ENCODE measurements at regions not wholly inside any gene's neighbourhood (a gene's known extent, or its start where the extent isn't known, plus 50 kb on each side); places are given as distances from the start of the nearest gene placed in this dataset.

DNA sequence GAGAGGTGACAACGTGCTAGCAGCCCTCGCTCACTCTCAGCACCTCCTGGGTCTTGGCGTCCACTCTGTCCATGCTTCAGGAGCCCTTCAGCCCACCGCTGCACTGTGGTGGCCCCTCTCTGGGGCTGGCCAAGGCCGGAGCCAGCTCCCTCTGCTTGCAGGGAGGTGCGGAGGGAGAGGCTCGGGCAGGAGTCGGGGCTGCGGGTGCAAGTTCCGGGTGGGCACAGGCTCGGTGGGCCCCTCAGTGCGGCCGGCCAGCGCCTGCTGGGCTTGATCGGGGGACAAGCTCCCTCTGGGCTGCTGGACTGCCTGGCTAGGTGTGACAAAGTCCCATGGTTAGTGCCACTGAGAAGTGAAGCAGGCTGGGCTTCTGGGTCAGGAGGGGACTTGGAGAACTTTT, 245.8 kb downstream of the JRKL start:
- no peaks in the 10 kb centered on the region for H3K4me1 ChIP-seq (ENCODE audit: control insufficient read depth, insufficient read depth, low read length)
- no CpG with 5 or more reads among the region's 15 CpGs for WGBS (ENCODE audit: insufficient coverage, low lambda C conversion rate)
- DNase-seq = no peak
- H3K27me3 ChIP-seq (ENCODE audit: control insufficient read depth, insufficient read depth, low read length) = no peaks in the 10 kb centered on the region
- H3K4me3 ChIP-seq (ENCODE audit: low read length) = no peak overlapping the region
- H3K27ac ChIP-seq (ENCODE audit: low read length) = no peak overlapping the region
- H3K36me3 ChIP-seq (ENCODE audit: control insufficient read depth, insufficient read depth, low read length) = no peaks in the 10 kb centered on the region
- H3K9me3 ChIP-seq (ENCODE audit: control insufficient read depth, low read depth, low read length) = peaks cover 3% of the 10 kb centered on the region

- Histone ChIP-seq H3K27ac (ENCODE audit: low read length) (peak overlapping the region; percentile 62), H3K27me3 (ENCODE audit: control insufficient read depth, insufficient read depth, low read length) (no peaks in the 10 kb centered on the region), H3K4me1 (ENCODE audit: control insufficient read depth, insufficient read depth, low read length) (peaks cover 5% of the 10 kb centered on the region), H3K4me3 (ENCODE audit: low read length) (no peak overlapping the region), H3K9me3 (ENCODE audit: control insufficient read depth, low read depth, low read length) (no peaks in the 10 kb centered on the region), H3K36me3 (ENCODE audit: control insufficient read depth, insufficient read depth, low read length) (no peaks in the 10 kb centered on the region)
- peak; percentile 28 to 77 for DNase-seq
- WGBS (ENCODE audit: insufficient coverage, low lambda C conversion rate) = 21% methylated on average over 2 of the region's 2 CpGs
Measured at GRCh38 chr11:96641261-96641660, 251.4 kb downstream of the JRKL start.

DNA sequence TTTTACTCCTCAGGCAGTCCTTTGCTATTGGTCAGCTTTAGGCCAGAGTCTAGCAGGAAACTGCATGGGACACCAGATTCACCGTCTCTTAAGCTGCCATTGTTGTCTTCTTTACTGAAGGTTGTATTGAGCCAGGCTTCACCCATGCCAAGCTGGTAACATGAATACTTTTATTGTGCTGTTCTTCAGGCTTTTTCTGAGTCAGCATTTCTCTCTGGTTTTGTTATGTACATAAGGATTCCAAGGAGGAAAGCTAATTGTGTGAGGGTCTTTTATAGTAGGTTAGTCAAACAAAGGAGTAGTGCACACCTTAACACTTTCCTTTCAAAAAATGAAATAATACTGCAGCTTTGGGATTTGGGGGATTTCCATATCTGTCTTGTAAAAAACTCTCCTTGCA, 252.8 kb downstream of the JRKL start:
- Histone ChIP-seq H3K27ac (ENCODE audit: low read length) (no peak overlapping the region), H3K4me1 (ENCODE audit: control insufficient read depth, insufficient read depth, low read length) (peaks cover 5% of the 10 kb centered on the region), H3K27me3 (ENCODE audit: control insufficient read depth, insufficient read depth, low read length) (no peaks in the 10 kb centered on the region), H3K4me3 (ENCODE audit: low read length) (no peak overlapping the region), H3K36me3 (ENCODE audit: control insufficient read depth, insufficient read depth, low read length) (no peaks in the 10 kb centered on the region), H3K9me3 (ENCODE audit: control insufficient read depth, low read depth, low read length) (no peaks in the 10 kb centered on the region)
- no CpG with 5 or more reads among the region's 1 CpG for WGBS (ENCODE audit: insufficient coverage, low lambda C conversion rate)
- no peak for DNase-seq

GRCh38 chr11:96643173-96643572, 253.4 kb downstream of the JRKL start:
- H3K27me3 ChIP-seq (ENCODE audit: control insufficient read depth, insufficient read depth, low read length) = no peaks in the 10 kb centered on the region
- no peak overlapping the region for H3K4me3 ChIP-seq (ENCODE audit: low read length)
- H3K9me3 ChIP-seq (ENCODE audit: control insufficient read depth, low read depth, low read length) = no peaks in the 10 kb centered on the region
- WGBS (ENCODE audit: insufficient coverage, low lambda C conversion rate) = no CpG with 5 or more reads among the region's 5 CpGs
- DNase-seq = no peak
- H3K27ac ChIP-seq (ENCODE audit: low read length) = no peak overlapping the region
- no peaks in the 10 kb centered on the region for H3K36me3 ChIP-seq (ENCODE audit: control insufficient read depth, insufficient read depth, low read length)
- H3K4me1 ChIP-seq (ENCODE audit: control insufficient read depth, insufficient read depth, low read length) = peaks cover 5% of the 10 kb centered on the region

GRCh38 chr11:96647621-96648020, 257.8 kb downstream of the JRKL start:
- H3K27ac ChIP-seq (ENCODE audit: low read length) = no peak overlapping the region
- no peaks in the 10 kb centered on the region for H3K36me3 ChIP-seq (ENCODE audit: control insufficient read depth, insufficient read depth, low read length)
- WGBS (ENCODE audit: insufficient coverage, low lambda C conversion rate) = no CpG with 5 or more reads among the region's 5 CpGs
- H3K4me1 ChIP-seq (ENCODE audit: control insufficient read depth, insufficient read depth, low read length) = no peaks in the 10 kb centered on the region
- no peak overlapping the region for H3K4me3 ChIP-seq (ENCODE audit: low read length)
- no peak for DNase-seq
- no peaks in the 10 kb centered on the region for H3K27me3 ChIP-seq (ENCODE audit: control insufficient read depth, insufficient read depth, low read length)
- no peaks in the 10 kb centered on the region for H3K9me3 ChIP-seq (ENCODE audit: control insufficient read depth, low read depth, low read length)

GRCh38 chr11:96648991-96649390, 259.2 kb downstream of the JRKL start:
- no peak for DNase-seq
- no peaks in the 10 kb centered on the region for H3K4me1 ChIP-seq (ENCODE audit: control insufficient read depth, insufficient read depth, low read length)
- no peaks in the 10 kb centered on the region for H3K27me3 ChIP-seq (ENCODE audit: control insufficient read depth, insufficient read depth, low read length)
- H3K4me3 ChIP-seq (ENCODE audit: low read length) = no peak overlapping the region
- no CpG with 5 or more reads among the region's 2 CpGs for WGBS (ENCODE audit: insufficient coverage, low lambda C conversion rate)
- no peaks in the 10 kb centered on the region for H3K9me3 ChIP-seq (ENCODE audit: control insufficient read depth, low read depth, low read length)
- H3K27ac ChIP-seq (ENCODE audit: low read length) = no peak overlapping the region
- no peaks in the 10 kb centered on the region for H3K36me3 ChIP-seq (ENCODE audit: control insufficient read depth, insufficient read depth, low read length)

DNA sequence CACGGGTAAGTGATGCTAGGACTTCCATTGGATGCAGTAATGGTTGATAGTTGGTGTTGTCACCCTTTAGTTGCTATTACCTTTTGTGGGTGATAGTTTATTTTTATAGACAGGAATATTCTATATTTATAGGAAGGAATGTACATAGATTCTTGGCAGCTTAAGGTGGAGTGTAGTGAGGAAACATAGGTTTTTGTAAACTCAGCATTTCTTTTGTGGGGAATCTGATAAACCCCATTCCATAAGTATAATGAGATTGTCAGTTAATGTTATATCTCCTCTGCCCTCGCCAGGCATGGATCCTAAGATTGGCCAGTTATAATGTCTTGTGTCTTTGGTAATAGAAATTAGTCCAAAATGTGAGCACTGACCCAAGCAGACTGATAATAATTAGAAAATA, 262.7 kb downstream of the JRKL start:
- Histone ChIP-seq H3K36me3 (ENCODE audit: control insufficient read depth, insufficient read depth, low read length) (no peaks in the 10 kb centered on the region), H3K27me3 (ENCODE audit: control insufficient read depth, insufficient read depth, low read length) (no peaks in the 10 kb centered on the region), H3K4me3 (ENCODE audit: low read length) (no peak overlapping the region), H3K4me1 (ENCODE audit: control insufficient read depth, insufficient read depth, low read length) (no peaks in the 10 kb centered on the region), H3K9me3 (ENCODE audit: control insufficient read depth, low read depth, low read length) (no peaks in the 10 kb centered on the region), H3K27ac (ENCODE audit: low read length) (no peak overlapping the region)
- WGBS (ENCODE audit: insufficient coverage, low lambda C conversion rate) = 100% methylated on average over 1 of the region's 2 CpGs
- no peak for DNase-seq

GRCh38 chr11:96655474-96655873, 265.7 kb downstream of the JRKL start:
- H3K4me3 ChIP-seq (ENCODE audit: low read length) = no peak overlapping the region
- no peaks in the 10 kb centered on the region for H3K9me3 ChIP-seq (ENCODE audit: control insufficient read depth, low read depth, low read length)
- H3K27ac ChIP-seq (ENCODE audit: low read length) = no peak overlapping the region
- no peaks in the 10 kb centered on the region for H3K27me3 ChIP-seq (ENCODE audit: control insufficient read depth, insufficient read depth, low read length)
- WGBS (ENCODE audit: insufficient coverage, low lambda C conversion rate) = 100% methylated on average over 1 of the region's 2 CpGs
- H3K36me3 ChIP-seq (ENCODE audit: control insufficient read depth, insufficient read depth, low read length) = no peaks in the 10 kb centered on the region
- DNase-seq = no peak
- H3K4me1 ChIP-seq (ENCODE audit: control insufficient read depth, insufficient read depth, low read length) = no peaks in the 10 kb centered on the region

GRCh38 chr11:96658436-96658835, 268.6 kb downstream of the JRKL start:
- DNase-seq = no peak
- H3K9me3 ChIP-seq (ENCODE audit: control insufficient read depth, low read depth, low read length) = no peaks in the 10 kb centered on the region
- 100% methylated on average over 2 of the region's 5 CpGs for WGBS (ENCODE audit: insufficient coverage, low lambda C conversion rate)

DNA sequence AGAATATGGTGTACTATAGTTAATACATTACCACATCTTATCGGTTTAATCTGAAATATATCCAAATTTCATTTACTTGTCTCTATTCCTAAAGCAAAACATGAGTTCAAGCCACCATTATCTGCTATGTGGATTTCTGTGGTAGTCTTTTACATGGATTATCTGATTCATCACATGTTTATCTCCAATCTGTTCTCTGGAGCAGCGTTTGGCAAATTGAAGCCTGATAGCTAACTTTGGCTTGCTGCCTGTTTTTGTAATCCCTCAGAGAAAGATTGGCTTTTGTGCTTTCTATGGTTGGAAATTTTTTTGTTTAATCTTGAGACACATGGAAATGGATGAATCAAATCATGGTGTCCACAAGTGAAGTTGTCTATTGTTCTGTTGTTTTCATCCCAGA, 274.3 kb downstream of the JRKL start:
- no peak for DNase-seq
- Histone ChIP-seq H3K36me3 (ENCODE audit: control insufficient read depth, insufficient read depth, low read length) (no peaks in the 10 kb centered on the region), H3K27me3 (ENCODE audit: control insufficient read depth, insufficient read depth, low read length) (no peaks in the 10 kb centered on the region), H3K27ac (ENCODE audit: low read length) (no peak overlapping the region), H3K4me1 (ENCODE audit: control insufficient read depth, insufficient read depth, low read length) (no peaks in the 10 kb centered on the region), H3K9me3 (ENCODE audit: control insufficient read depth, low read depth, low read length) (no peaks in the 10 kb centered on the region), H3K4me3 (ENCODE audit: low read length) (no peak overlapping the region)
- 100% methylated on average over 1 of the region's 2 CpGs for WGBS (ENCODE audit: insufficient coverage, low lambda C conversion rate)

More at GRCh38 chr11:96658436-96658835, 268.6 kb downstream of the JRKL start:
- Histone ChIP-seq H3K36me3 (ENCODE audit: control insufficient read depth, insufficient read depth, low read length) (no peaks in the 10 kb centered on the region), H3K27me3 (ENCODE audit: control insufficient read depth, insufficient read depth, low read length) (no peaks in the 10 kb centered on the region), H3K4me1 (ENCODE audit: control insufficient read depth, insufficient read depth, low read length) (no peaks in the 10 kb centered on the region), H3K27ac (ENCODE audit: low read length) (no peak overlapping the region), H3K4me3 (ENCODE audit: low read length) (no peak overlapping the region)

- Histone ChIP-seq H3K27me3 (ENCODE audit: control insufficient read depth, insufficient read depth, low read length) (no peaks in the 10 kb centered on the region), H3K4me1 (ENCODE audit: control insufficient read depth, insufficient read depth, low read length) (no peaks in the 10 kb centered on the region), H3K27ac (ENCODE audit: low read length) (no peak overlapping the region), H3K4me3 (ENCODE audit: low read length) (no peak overlapping the region), H3K36me3 (ENCODE audit: control insufficient read depth, insufficient read depth, low read length) (no peaks in the 10 kb centered on the region), H3K9me3 (ENCODE audit: control insufficient read depth, low read depth, low read length) (no peaks in the 10 kb centered on the region)
- 47% methylated on average over 2 of the region's 5 CpGs for WGBS (ENCODE audit: insufficient coverage, low lambda C conversion rate)
- DNase-seq = no peak
Measured at GRCh38 chr11:96680211-96681018, 290.6 kb downstream of the JRKL start.

Measured in large intestine (tissue), 3 donors.